Natural killer cell (primary cell): ENCODE measurements at regions not wholly inside any gene's neighbourhood (a gene's known extent, or its start where the extent isn't known, plus 50 kb on each side); places are given as distances from the start of the nearest gene placed in this dataset.

Experiments used
- ATAC-seq, 3 donors: fragments of 150-1000 bp in 2 of 3; fragments of 200-7000 bp in 1 of 3; cut with Tn5 transposase; 1 replicate in 1 of 3; 2 replicates in 2 of 3; pipeline ENCODE4 v1.10.0; 2021; ENCODE audit warnings: mild to moderate bottlenecking in 2 of 3, moderate library complexity in 2 of 3
- DNase-seq, 2 donors: peaks; one replicate each; pipeline versions ENCODE4 v3.0.0 to v3.0.0-alpha.2; 2013 to 2021; ENCODE audit warnings: mixed read lengths in 1 of 2
- H3K27ac ChIP-seq: one replicate; pipeline ENCODE4 v1.5.1; 2013; ENCODE audit warnings: mild to moderate bottlenecking, low read length
- H3K27me3 ChIP-seq: one replicate; pipeline ENCODE4 v1.6.1; 2013; ENCODE audit warnings: low read length; ENCODE audit not compliant: control insufficient read depth, insufficient read depth
- H3K36me3 ChIP-seq: one replicate; pipeline ENCODE4 v1.6.1; 2013; ENCODE audit warnings: low read length; ENCODE audit not compliant: control insufficient read depth, insufficient read depth
- H3K4me1 ChIP-seq: one replicate; pipeline ENCODE4 v1.6.1; 2013; ENCODE audit warnings: low read length; ENCODE audit not compliant: control insufficient read depth, insufficient read depth
- H3K4me3 ChIP-seq: one replicate; pipeline ENCODE4 v1.5.1; 2013; ENCODE audit warnings: low read length
- H3K9me3 ChIP-seq: one replicate; pipeline ENCODE4 v1.6.1; 2013; ENCODE audit warnings: low read length; ENCODE audit not compliant: control insufficient read depth, insufficient read depth
- H3K27ac Mint-ChIP-seq, 2 donors: one replicate each; pipeline ENCODE4 v1.8.0; 2022; ENCODE audit warnings: mild to moderate bottlenecking in 2 of 2, mixed read lengths in 2 of 2, moderate library complexity in 1 of 2
- H3K27me3 Mint-ChIP-seq, 2 donors: one replicate each; pipeline ENCODE4 v1.8.0; 2022; ENCODE audit warnings: low read depth in 2 of 2, mixed read lengths in 2 of 2
- H3K36me3 Mint-ChIP-seq: one replicate; pipeline ENCODE4 v1.8.0; 2022; ENCODE audit warnings: mixed read lengths
- H3K4me1 Mint-ChIP-seq, 2 donors: one replicate each; pipeline ENCODE4 v1.8.0; 2022; ENCODE audit warnings: mixed read lengths in 2 of 2
- H3K4me3 Mint-ChIP-seq: one replicate; pipeline ENCODE4 v1.8.0; 2022; ENCODE audit warnings: mild to moderate bottlenecking, moderate library complexity, mixed read lengths
- H3K9me3 Mint-ChIP-seq, 2 donors: one replicate each; pipeline ENCODE4 v1.8.0; 2022; ENCODE audit warnings: mixed read lengths in 2 of 2
- CTCF ChIP-seq: fragments of 200-600 bp; IDR thresholded peaks from one replicate; pipeline ENCODE4 v1.8.0; 2022; ENCODE audit warnings: antibody characterized with exemption
- WGBS: methylation state at CpG from one replicate; pipeline ENCODE4 v1.1.7; 2013; ENCODE audit warnings: missing lambda C conversion rate; ENCODE audit not compliant: insufficient coverage; 5-methylcytosine and 5-hydroxymethylcytosine counted together
- intact Hi-C: fragments of 100-400 bp; cut with micrococcal nuclease; formaldehyde crosslinking; loops from one replicate; pipeline ENCODE4 v1.14.2; 2022

- Mint-ChIP-seq H3K27me3 (no peaks in the 10 kb centered on the region), H3K9me3 (peaks cover 12 to 16% of the 10 kb centered on the region in 2 donors), H3K4me3 (no peak overlapping the region), H3K4me1 (no peaks in the 10 kb centered on the region), H3K27ac (no peak overlapping the region), H3K36me3 (no peaks in the 10 kb centered on the region)
- WGBS: 91% methylated on average over 36 of the region's 36 CpGs
- no peaks in the 10 kb centered on the region for H3K4me1 ChIP-seq
- H3K27me3 ChIP-seq: no peaks in the 10 kb centered on the region
- no peaks in the 10 kb centered on the region for H3K36me3 ChIP-seq
- DNase-seq (no peak), ATAC-seq (no peak)
- H3K27ac ChIP-seq: no peak overlapping the region
- intact Hi-C loops: no loop called here
- no peak overlapping the region for H3K4me3 ChIP-seq
- no peak for TF ChIP-seq CTCF
- peaks cover 19% of the 10 kb centered on the region for H3K9me3 ChIP-seq
Observed at GRCh38 chr7:52431082-52431815, 604.2 kb upstream of the POM121L12 start.

DNA sequence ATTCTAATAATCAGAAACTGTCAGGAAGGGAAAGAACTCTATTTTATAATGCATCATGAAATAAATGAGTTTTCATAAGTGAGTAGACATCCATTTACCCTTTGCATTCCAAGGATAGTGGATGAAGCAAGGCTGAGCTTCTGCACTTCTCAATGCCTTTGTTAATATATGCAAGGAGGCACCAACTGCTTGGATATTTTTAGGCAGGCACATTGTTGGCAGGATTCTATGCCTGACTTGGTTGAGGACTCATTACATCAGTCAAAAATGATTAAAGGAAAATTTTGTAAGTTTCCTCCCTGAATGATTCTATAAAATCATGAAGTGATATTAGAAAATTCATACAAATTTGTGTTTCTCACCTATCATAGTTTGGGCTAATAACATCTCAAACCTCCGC, 612.2 kb upstream of the POM121L12 start:
- H3K4me3 ChIP-seq: no peak overlapping the region
- no peak overlapping the region for H3K4me3 Mint-ChIP-seq
- peaks cover 3% of the 10 kb centered on the region for H3K9me3 ChIP-seq
- H3K9me3 Mint-ChIP-seq: peaks cover 4 to 7% of the 10 kb centered on the region in 2 donors
- no peak overlapping the region for H3K27ac ChIP-seq
- no peak for TF ChIP-seq CTCF
- no peaks in the 10 kb centered on the region for H3K4me1 ChIP-seq
- 79% methylated on average over 1 of the region's 1 CpG for WGBS
- no peak for ATAC-seq
- no peaks in the 10 kb centered on the region for H3K27me3 Mint-ChIP-seq
- H3K36me3 ChIP-seq: no peaks in the 10 kb centered on the region
- no peaks in the 10 kb centered on the region for H3K27me3 ChIP-seq
- DNase-seq: no peak
- H3K27ac Mint-ChIP-seq: no peak overlapping the region
- intact Hi-C loops: no loop called here
- H3K36me3 Mint-ChIP-seq: no peaks in the 10 kb centered on the region
- no peaks in the 10 kb centered on the region for H3K4me1 Mint-ChIP-seq

DNA sequence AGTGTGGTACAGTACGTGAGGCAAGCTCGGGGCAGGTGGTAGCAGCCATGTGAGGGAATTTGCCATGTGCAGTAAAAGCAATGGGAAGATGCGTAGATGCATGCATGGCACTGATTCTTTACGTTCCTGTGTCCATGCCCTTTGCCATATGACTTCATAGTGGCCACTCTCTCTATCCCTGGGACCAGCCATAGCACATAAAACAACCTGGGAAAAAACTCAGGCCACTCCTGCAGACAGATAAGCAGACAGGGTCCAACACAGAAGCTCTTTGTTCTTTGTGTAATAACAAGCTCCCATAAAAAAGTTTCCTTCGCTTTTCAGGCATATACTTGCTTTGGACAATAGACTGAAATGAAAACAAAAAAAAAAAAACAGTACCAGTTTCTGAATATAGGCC, 622.4 kb upstream of the POM121L12 start:
- Histone ChIP-seq H3K4me3 (no peak overlapping the region), H3K4me1 (no peaks in the 10 kb centered on the region), H3K9me3 (peaks cover 12% of the 10 kb centered on the region), H3K27me3 (no peaks in the 10 kb centered on the region), H3K27ac (no peak overlapping the region), H3K36me3 (no peaks in the 10 kb centered on the region)
- Mint-ChIP-seq H3K4me1 (no peaks in the 10 kb centered on the region), H3K27ac (no peak overlapping the region), H3K9me3 (peaks cover 19% of the 10 kb centered on the region in 2 donors), H3K36me3 (peaks cover 6% of the 10 kb centered on the region), H3K4me3 (no peak overlapping the region), H3K27me3 (no peaks in the 10 kb centered on the region)
- no peak for ATAC-seq
- intact Hi-C loops: no loop called here
- TF ChIP-seq CTCF: no peak
- DNase-seq: no peak
- 63% methylated on average over 5 of the region's 5 CpGs for WGBS

GRCh38 chr7:52410032-52410431, 625.4 kb upstream of the POM121L12 start:
- H3K4me3 ChIP-seq: no peak overlapping the region
- H3K27ac ChIP-seq: no peak overlapping the region
- peaks cover 20% of the 10 kb centered on the region in 2 donors for H3K9me3 Mint-ChIP-seq
- H3K4me1 Mint-ChIP-seq: no peaks in the 10 kb centered on the region
- intact Hi-C loops: no loop called here
- WGBS: 91% methylated on average over 3 of the region's 4 CpGs
- no peak overlapping the region for H3K4me3 Mint-ChIP-seq
- no peak for ATAC-seq
- no peaks in the 10 kb centered on the region for H3K36me3 ChIP-seq
- H3K4me1 ChIP-seq: no peaks in the 10 kb centered on the region
- H3K27ac Mint-ChIP-seq: no peak overlapping the region
- H3K36me3 Mint-ChIP-seq: peaks cover 6% of the 10 kb centered on the region
- peaks cover 14% of the 10 kb centered on the region for H3K9me3 ChIP-seq
- no peak for DNase-seq
- H3K27me3 Mint-ChIP-seq: no peaks in the 10 kb centered on the region
- TF ChIP-seq CTCF: no peak
- H3K27me3 ChIP-seq: no peaks in the 10 kb centered on the region
